GM12864 (cell line): ENCODE measurements at regions not wholly inside any gene's neighbourhood (a gene's known extent, or its start where the extent isn't known, plus 50 kb on each side); places are given as distances from the start of the nearest gene placed in this dataset.

Experiments used
- DNase-seq: peaks from one replicate; pipeline ENCODE4 v3.0.0-alpha.2; 2011; ENCODE audit warnings: low read depth
- H3K4me3 ChIP-seq: 2 replicates; pipeline ENCODE4 v1.5.1; 2011; ENCODE audit warnings: mild to moderate bottlenecking, low read depth, low read length, control low read depth
- CTCF ChIP-seq: IDR thresholded peaks from 2 replicates; pipeline ENCODE4 v1.5.1; 2011; ENCODE audit warnings: low read depth, mild to moderate bottlenecking, moderate library complexity, low read length, control low read depth, inconsistent platforms; ENCODE audit errors: missing control alignments

DNA sequence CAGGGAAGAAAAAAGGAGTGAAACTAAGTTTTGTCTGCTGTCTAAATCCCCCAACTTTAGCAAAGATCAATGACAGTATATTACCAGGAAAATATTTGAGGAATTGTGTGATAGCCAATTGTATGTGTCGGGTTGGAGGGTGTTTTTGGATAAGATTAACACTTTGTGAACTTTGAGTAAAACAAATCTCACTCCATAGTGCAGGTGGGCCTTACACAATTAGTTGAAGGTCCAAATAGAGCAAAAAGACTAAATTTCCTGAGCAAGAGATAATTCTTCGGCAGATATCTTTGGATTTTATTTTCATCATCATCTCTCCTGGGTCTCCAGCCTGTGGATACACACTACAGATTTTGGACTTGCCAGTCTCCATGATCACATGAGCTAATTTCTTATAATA is 152.8 kb upstream of the CWC22 start:
- no peak for DNase-seq
- no peak overlapping the region for H3K4me3 ChIP-seq
- no peak for TF ChIP-seq CTCF

GRCh38 chr2:180158961-180159360 is 151.9 kb upstream of the CWC22 start:
- no peak overlapping the region for H3K4me3 ChIP-seq
- TF ChIP-seq CTCF = no peak
- DNase-seq = no peak

GRCh38 chr2:180156651-180157050 is 149.6 kb upstream of the CWC22 start:
- no peak overlapping the region for H3K4me3 ChIP-seq
- TF ChIP-seq CTCF = no peak
- DNase-seq = no peak

DNA sequence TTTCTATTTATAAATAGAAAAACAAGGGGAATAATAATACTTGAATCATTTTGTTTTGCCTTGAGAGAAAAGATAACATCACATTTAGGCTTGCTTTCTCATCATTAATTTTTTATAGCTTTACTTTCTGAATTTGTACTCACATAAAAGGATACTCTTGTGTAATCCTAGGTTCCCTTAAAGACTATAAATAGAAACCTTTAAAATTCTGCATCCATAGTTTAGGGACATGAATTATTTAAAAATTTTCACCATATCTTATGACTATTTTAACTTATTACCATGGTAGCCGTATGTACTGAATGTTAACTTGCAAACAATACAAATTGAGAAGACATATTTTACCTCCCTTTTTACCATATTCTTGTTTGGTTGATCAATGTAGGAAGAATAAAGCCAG is 143.5 kb upstream of the CWC22 start:
- no peak for TF ChIP-seq CTCF
- H3K4me3 ChIP-seq = no peak overlapping the region
- no peak for DNase-seq

DNA sequence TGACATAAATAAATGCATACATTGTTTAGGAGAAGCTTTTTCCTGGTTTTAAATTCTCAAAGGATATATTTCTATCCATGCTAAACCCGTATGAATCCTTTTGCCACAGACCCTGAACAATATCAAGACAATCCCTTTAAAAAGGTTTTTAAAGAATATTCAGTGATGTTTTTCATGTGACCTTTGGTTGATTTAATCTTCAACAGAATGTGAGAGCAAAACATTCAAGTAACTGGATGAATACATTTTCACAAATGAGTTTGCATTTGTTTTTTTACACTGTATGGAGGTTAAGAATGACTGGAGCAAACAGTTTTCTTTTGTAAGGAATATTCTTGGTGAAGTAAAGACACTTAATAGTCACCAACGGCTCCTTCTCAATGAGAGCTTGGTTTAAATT is 139.4 kb upstream of the CWC22 start:
- no peak for TF ChIP-seq CTCF
- no peak for DNase-seq
- H3K4me3 ChIP-seq = no peak overlapping the region

DNA sequence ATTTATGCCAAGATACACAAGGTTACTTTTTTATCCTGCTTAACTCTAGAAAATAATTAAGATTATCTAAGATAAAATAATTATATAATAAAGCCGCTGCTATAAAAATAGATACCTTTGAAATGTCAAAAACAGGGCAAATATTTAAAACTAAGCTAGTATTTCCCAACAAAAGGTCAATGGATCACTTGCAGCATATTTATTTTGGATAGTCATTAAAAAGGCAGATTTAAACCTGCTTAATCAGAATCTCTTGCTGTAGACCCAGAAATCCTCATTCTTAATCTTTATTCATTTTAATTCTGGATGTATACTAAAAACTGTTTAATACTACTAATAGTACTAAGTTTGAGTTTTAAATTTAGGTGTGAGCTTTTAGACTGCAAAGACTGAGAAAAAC is 139.0 kb upstream of the CWC22 start:
- no peak for DNase-seq
- no peak overlapping the region for H3K4me3 ChIP-seq
- TF ChIP-seq CTCF = no peak

DNA sequence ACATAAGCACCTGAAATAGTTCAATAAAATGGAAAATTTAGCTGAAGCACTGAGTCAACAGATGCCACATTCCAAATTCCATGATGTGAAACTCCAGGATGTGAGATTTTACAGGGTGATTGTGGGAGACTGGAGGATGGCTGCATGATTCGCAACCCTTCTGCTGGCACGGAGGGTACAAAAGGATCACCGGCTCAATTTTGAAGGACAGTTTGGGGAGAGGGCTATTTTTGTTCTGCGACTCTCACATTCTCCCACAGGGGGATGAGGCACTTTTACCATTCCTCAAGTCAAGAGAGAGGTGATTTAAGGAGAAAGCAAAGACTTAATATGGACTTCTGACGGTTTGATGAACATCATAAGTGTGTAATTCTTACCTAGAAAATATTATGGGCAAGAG is 138.1 kb upstream of the CWC22 start:
- no peak overlapping the region for H3K4me3 ChIP-seq
- no peak for TF ChIP-seq CTCF
- DNase-seq = no peak
